RWPE2 (cell line): ENCODE measurements at regions not wholly inside any gene's neighbourhood (a gene's known extent, or its start where the extent isn't known, plus 50 kb on each side); places are given as distances from the start of the nearest gene placed in this dataset.
"Not testable (repeated sequence)": the region's sequence is repeated elsewhere in the genome, so short reads cannot be mapped to it uniquely, and the experiment has no call there.

Experiments
- ATAC-seq: fragments of 200-7000 bp; cut with Tn5 transposase; 3 replicates; pipeline ENCODE4 v1.9.1; 2021; ENCODE audit warnings: low read depth
- DNase-seq: peaks from one replicate; pipeline ENCODE4 v3.0.0-alpha.2; 2020; ENCODE audit warnings: low spot score
- H3K27ac ChIP-seq: fragments of 450-650 bp; 2 replicates; pipeline ENCODE4 v1.5.1; 2017; ENCODE audit warnings: mild to moderate bottlenecking; ENCODE audit not compliant: poor library complexity, severe bottlenecking
- H3K27me3 ChIP-seq: fragments of 250-450 bp; sonication (Bioruptor Pico); 2 replicates; pipeline ENCODE4 v1.5.1; 2021; ENCODE audit warnings: mild to moderate bottlenecking, moderate library complexity; ENCODE audit not compliant: insufficient read depth, poor library complexity, severe bottlenecking
- H3K36me3 ChIP-seq: fragments of 250-450 bp; sonication (Bioruptor Pico); 2 replicates; pipeline ENCODE4 v1.5.1; 2020; ENCODE audit warnings: low read depth, mild to moderate bottlenecking, moderate library complexity
- H3K4me1 ChIP-seq: fragments of 250-450 bp; sonication (Bioruptor Pico); 2 replicates; pipeline ENCODE4 v1.5.1; 2021; ENCODE audit warnings: mild to moderate bottlenecking, moderate library complexity; ENCODE audit not compliant: insufficient read depth, poor library complexity, severe bottlenecking
- H3K4me3 ChIP-seq: fragments of 250-450 bp; sonication (Bioruptor Pico); 2 replicates; pipeline ENCODE4 v1.5.1; 2021; ENCODE audit warnings: mild to moderate bottlenecking, moderate library complexity; ENCODE audit not compliant: severe bottlenecking
- H3K9me3 ChIP-seq: fragments of 250-450 bp; sonication (Bioruptor Pico); 2 replicates; pipeline ENCODE4 v1.5.1; 2021; ENCODE audit warnings: mild to moderate bottlenecking, moderate library complexity; ENCODE audit not compliant: severe bottlenecking
- TF ChIP-seq, protein P1 (sequence below): fragments of 450-650 bp; IDR thresholded peaks from one replicate; pipeline ENCODE4 v1.5.1; 2017; ENCODE audit warnings: mild to moderate bottlenecking, moderate library complexity; ENCODE audit not compliant: poor library complexity, severe bottlenecking

DNA sequence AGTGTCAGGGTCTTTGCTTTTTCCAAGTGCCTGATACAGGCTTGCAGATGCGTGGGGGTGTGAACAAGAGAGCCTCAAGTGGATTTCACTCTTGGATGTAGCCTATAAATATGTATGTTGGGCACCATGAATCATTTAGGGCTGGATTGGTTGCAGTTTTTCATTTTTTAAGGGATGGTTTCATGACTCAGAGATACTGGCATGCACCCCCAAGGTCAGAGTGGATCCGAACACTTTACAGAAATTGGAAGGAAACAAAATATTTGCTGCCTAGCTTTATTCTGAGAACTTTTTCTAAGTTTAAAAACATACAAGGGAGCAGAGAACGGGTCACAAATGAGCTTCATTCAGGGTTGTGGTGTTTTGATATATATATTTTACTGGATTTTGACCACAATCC lies 436.8 kb upstream of the ERCC4 start:
- DNase-seq (no peak), ATAC-seq (no peak)
- Histone ChIP-seq H3K4me3 (no peak overlapping the region), H3K9me3 (no peaks in the 10 kb centered on the region), H3K27ac (no peak overlapping the region), H3K4me1 (no peaks in the 10 kb centered on the region), H3K36me3 (no peaks in the 10 kb centered on the region), H3K27me3 (no peaks in the 10 kb centered on the region)
- TF ChIP-seq, protein P1, sequence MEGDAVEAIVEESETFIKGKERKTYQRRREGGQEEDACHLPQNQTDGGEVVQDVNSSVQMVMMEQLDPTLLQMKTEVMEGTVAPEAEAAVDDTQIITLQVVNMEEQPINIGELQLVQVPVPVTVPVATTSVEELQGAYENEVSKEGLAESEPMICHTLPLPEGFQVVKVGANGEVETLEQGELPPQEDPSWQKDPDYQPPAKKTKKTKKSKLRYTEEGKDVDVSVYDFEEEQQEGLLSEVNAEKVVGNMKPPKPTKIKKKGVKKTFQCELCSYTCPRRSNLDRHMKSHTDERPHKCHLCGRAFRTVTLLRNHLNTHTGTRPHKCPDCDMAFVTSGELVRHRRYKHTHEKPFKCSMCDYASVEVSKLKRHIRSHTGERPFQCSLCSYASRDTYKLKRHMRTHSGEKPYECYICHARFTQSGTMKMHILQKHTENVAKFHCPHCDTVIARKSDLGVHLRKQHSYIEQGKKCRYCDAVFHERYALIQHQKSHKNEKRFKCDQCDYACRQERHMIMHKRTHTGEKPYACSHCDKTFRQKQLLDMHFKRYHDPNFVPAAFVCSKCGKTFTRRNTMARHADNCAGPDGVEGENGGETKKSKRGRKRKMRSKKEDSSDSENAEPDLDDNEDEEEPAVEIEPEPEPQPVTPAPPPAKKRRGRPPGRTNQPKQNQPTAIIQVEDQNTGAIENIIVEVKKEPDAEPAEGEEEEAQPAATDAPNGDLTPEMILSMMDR, result no peak

GRCh38 chr16:13489416-13489815 lies 430.5 kb upstream of the ERCC4 start:
- DNase-seq, H3K9me3 ChIP-seq, H3K27ac ChIP-seq, H3K4me3 ChIP-seq, ATAC-seq, H3K4me1 ChIP-seq, H3K27me3 ChIP-seq, H3K36me3 ChIP-seq: not testable (repeated sequence)

- Histone ChIP-seq H3K9me3 (no peaks in the 10 kb centered on the region), H3K36me3 (no peaks in the 10 kb centered on the region), H3K27ac (no peak overlapping the region), H3K4me3 (no peak overlapping the region), H3K4me1 (no peaks in the 10 kb centered on the region), H3K27me3 (peaks cover 4% of the 10 kb centered on the region)
- DNase-seq (no peak), ATAC-seq (no peak)
- TF ChIP-seq, protein P1, result no peak
Observed at GRCh38 chr16:13492046-13492445, 427.9 kb upstream of the ERCC4 start.

DNA sequence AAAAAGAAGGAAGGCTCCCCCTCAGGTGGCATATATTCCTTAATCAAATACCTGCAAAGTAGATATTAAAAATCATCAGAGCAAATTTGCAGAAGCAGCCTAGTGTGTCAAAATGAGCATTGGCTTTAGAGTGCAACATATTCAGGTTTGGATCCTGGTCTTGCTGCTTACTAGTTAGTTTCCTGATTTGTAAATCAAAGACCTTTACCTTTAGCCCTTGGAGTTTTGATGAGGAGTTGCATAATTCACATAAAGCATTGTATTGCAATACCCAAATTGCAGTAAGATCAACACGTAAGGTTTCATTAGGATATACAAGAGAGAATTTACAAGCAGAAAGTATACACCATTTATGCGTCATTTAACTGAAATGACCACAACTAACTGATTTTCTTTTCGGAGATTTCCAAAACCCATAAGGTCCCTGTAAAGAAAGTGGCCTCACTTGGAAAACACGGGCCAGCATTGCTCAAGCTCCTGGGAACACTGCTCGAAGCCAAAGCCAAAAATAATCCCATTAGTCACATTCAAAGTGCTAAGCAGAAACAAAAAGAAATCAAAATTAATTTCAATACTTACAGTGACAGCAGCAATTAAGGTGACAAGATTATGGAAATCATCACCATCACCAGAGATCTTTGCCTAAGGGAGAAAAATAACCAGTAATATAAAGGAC lies 415.9 kb upstream of the ERCC4 start:
- no peaks in the 10 kb centered on the region for H3K9me3 ChIP-seq
- H3K27me3 ChIP-seq, result no peaks in the 10 kb centered on the region
- no peak overlapping the region for H3K27ac ChIP-seq
- ATAC-seq (no peak), DNase-seq (no peak)
- H3K4me1 ChIP-seq, result no peaks in the 10 kb centered on the region
- H3K36me3 ChIP-seq, result no peaks in the 10 kb centered on the region
- H3K4me3 ChIP-seq, result no peak overlapping the region
- TF ChIP-seq, protein P1, result no peak

GRCh38 chr16:13507530-13507929 lies 412.4 kb upstream of the ERCC4 start:
- no peak overlapping the region for H3K27ac ChIP-seq
- no peaks in the 10 kb centered on the region for H3K36me3 ChIP-seq
- peaks cover 9% of the 10 kb centered on the region for H3K9me3 ChIP-seq
- TF ChIP-seq, protein P1, result no peak
- no peaks in the 10 kb centered on the region for H3K4me1 ChIP-seq
- DNase-seq (no peak), ATAC-seq (no peak)
- H3K4me3 ChIP-seq, result no peak overlapping the region
- H3K27me3 ChIP-seq, result no peaks in the 10 kb centered on the region
